Skeletal muscle tissue (tissue), 3 donors: ENCODE measurements at regions not wholly inside any gene's neighbourhood (a gene's known extent, or its start where the extent isn't known, plus 50 kb on each side); places are given as distances from the start of the nearest gene placed in this dataset.

Experiments
- H3K27ac ChIP-seq: one replicate; pipeline ENCODE4 v1.7.0; 2013; ENCODE audit warnings: mild to moderate bottlenecking, low read depth, low read length, inconsistent platforms
- H3K27me3 ChIP-seq, 3 donors: one replicate each; pipeline ENCODE4 v1.7.0; 2013; ENCODE audit warnings: low read length in 3 of 3; ENCODE audit not compliant: control insufficient read depth in 3 of 3, insufficient read depth in 3 of 3
- H3K36me3 ChIP-seq, 3 donors: one replicate each; pipeline ENCODE4 v1.7.0; 2013; ENCODE audit warnings: low read length in 3 of 3; ENCODE audit not compliant: control insufficient read depth in 3 of 3, insufficient read depth in 3 of 3
- H3K4me1 ChIP-seq, 3 donors: one replicate each; pipeline ENCODE4 v1.7.0; 2013; ENCODE audit warnings: low read length in 3 of 3, mild to moderate bottlenecking in 3 of 3; ENCODE audit not compliant: control insufficient read depth in 3 of 3, insufficient read depth in 3 of 3
- H3K4me3 ChIP-seq, 3 donors: one replicate each; pipeline ENCODE4 v1.7.0; 2013; ENCODE audit warnings: low read length in 3 of 3
- H3K9ac ChIP-seq, 3 donors: one replicate each; pipeline ENCODE4 v1.7.0; 2013; ENCODE audit warnings: low read length in 3 of 3, mild to moderate bottlenecking in 3 of 3, moderate library complexity in 2 of 3, low read depth in 1 of 3
- H3K9me3 ChIP-seq, 3 donors: one replicate each; pipeline ENCODE4 v1.7.0; 2013; ENCODE audit warnings: low read length in 3 of 3; ENCODE audit not compliant: control insufficient read depth in 3 of 3
- donor health status: Osteomylitis.

DNA sequence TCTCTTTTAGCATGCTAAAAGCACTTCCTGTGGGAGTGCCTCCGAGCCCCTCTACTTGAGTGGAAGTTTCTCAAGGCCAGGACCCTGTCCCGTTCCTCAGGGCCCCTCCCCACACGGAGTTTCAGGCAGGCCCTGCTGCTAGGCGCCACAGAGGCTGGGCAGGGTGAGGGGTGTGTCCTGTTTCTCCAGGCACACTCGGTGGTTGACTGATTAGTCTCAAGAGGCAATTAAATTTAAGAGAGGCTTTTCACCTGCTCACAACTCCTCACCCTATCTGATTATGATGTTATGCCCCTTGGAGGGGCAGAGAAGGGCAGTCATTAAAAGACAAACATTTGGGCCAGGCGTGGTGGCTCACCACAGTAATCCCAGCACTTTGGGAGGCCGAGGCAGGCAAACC lies 160.8 kb upstream of the HAAO start:
- Histone ChIP-seq H3K9me3 (no peaks in the 10 kb centered on the region), H3K4me3 (no peak overlapping the region), H3K27me3 (no peaks in the 10 kb centered on the region), H3K9ac (no peak overlapping the region), H3K36me3 (no peaks in the 10 kb centered on the region), H3K27ac (peak overlapping the region; percentile 80), H3K4me1 (peaks cover 34 to 43% (median 41%) of the 10 kb centered on the region in 3 donors)

DNA sequence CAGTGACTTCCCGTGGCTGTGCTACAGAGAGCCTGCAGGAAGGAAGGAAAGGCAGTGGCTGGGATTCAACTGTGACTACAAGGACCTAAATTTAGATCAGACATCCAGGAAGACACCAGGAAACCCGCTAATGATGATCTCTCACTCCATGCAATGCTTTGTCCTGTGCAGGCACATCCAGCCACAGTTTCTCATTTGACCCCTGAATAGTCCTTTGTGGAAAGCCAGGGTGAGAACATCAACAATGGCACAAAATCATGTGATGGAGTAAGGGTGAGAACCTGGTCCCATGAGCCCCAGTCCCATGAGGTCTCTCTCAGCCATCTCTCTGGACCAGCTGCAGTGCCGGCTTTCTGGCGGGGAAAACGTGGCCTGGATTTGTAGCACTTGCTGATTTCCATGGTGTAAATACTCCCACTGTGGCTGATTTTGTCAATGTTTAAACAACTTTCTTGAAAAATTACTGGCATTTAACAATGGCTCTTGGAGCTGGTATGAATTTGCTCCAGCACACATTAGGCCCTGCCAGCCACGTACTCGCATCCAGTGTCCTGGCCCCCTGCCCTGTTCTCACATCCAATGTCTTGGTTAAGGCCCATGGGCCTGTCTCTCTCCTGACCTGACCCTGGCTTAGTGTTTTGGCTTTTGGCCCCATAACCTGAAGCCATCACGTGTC lies 159.0 kb upstream of the HAAO start:
- no peaks in the 10 kb centered on the region for H3K36me3 ChIP-seq
- peak overlapping the region; percentile 80 for H3K27ac ChIP-seq
- peaks cover 29 to 44% (median 40%) of the 10 kb centered on the region in 3 donors for H3K4me1 ChIP-seq
- H3K9me3 ChIP-seq = no peaks in the 10 kb centered on the region
- no peaks in the 10 kb centered on the region for H3K27me3 ChIP-seq
- no peak overlapping the region for H3K4me3 ChIP-seq
- peak overlapping the region in 1 of 3 donors; percentile 45 for H3K9ac ChIP-seq

DNA sequence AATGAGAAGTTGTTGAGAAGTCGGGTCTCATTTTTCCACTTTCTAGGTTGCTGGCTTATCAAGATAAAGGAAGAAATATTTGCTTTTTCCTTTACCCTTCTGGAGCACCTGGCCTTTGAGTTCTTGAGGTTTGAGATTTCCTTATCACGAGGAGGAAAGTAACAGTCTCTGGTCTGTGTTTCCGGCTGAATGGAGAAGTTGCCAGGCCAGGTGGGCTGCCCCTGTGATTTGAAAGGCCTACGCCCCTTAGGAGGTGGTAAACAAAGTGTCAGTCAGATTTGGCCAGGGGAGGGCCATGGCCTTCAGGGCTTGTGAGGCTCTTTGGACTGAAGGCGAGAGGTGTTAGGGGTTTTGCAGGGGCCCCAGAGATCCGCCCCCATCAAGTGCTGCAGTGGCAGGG lies 156.7 kb upstream of the HAAO start:
- no peaks in the 10 kb centered on the region for H3K9me3 ChIP-seq
- H3K27me3 ChIP-seq = no peaks in the 10 kb centered on the region
- peaks cover 27 to 36% (median 32%) of the 10 kb centered on the region in 3 donors for H3K4me1 ChIP-seq
- no peak overlapping the region for H3K4me3 ChIP-seq
- no peaks in the 10 kb centered on the region for H3K36me3 ChIP-seq
- H3K9ac ChIP-seq = no peak overlapping the region
- H3K27ac ChIP-seq = no peak overlapping the region

DNA sequence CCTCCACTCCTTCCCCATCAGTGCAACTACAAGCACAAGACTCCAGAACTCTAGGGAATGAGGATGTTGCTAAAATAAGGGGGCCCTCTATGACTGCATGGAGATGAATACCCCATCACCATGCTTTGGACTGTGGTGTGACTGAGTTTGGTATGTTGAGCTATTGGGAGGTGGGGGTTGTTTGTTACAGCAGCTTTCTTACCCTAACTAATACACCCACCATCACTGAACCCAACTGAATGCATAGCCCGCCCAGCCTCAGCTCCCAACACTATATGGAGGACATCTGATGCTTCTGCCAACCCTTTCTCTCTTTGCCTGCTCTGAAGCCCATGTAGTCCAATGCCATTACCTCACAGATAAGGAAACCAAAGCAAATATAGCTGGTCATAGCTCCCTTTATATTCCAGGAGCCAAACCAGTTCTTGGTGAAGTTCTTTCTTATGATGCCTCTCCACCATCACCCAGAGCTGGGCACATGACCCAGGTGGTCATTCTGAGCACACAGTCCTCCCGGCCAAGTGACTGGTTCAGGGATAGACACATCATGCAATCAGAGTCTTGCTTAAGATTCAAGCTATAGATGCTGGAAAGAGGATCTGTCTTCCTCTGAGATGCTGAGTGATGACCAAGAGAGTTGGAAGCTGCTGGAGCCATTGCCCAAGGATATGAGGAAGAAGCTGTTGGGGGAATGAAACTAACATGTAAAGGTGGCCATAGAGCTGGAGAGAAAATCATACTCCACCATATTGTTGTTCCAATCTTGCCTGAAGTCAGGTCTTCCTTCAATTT lies 155.6 kb upstream of the HAAO start:
- Histone ChIP-seq H3K27ac (no peak overlapping the region), H3K36me3 (no peaks in the 10 kb centered on the region), H3K9me3 (no peaks in the 10 kb centered on the region), H3K4me3 (no peak overlapping the region), H3K4me1 (peaks cover 22 to 32% (median 30%) of the 10 kb centered on the region in 3 donors), H3K9ac (no peak overlapping the region), H3K27me3 (no peaks in the 10 kb centered on the region)

DNA sequence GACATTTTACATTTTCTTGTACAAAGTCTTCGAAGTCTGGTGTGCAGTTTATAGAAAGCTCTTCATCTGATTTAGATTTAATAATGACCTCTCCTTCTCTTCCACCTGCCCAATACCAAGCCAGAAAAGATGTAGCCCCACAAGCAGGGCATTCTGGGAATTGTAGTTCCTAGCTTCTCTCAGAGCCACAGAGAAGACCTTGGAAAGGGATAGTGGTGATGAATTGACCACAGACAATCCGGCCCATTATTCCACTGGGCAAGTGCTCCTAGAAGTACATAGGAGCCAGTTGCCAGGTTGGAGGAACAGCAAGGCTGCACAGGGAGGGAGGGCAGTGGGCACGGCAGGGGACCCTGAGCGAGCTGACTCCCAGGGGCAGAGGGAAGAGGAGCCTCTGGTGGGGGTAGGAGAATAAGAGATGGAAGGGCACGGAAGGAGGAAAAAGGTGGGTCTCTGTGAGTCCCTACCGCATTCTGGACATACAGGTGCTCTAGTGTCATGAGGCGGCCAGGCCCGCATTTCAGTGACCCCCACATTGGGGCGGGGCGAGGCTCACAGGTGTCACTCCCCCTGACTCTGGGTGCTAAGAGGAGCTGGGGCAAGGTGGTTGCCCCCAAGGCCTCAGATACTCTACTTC lies 152.5 kb upstream of the HAAO start:
- H3K9me3 ChIP-seq = no peaks in the 10 kb centered on the region
- H3K27ac ChIP-seq = no peak overlapping the region
- no peak overlapping the region for H3K9ac ChIP-seq
- no peaks in the 10 kb centered on the region for H3K27me3 ChIP-seq
- H3K4me3 ChIP-seq = no peak overlapping the region
- no peaks in the 10 kb centered on the region for H3K36me3 ChIP-seq
- H3K4me1 ChIP-seq = peaks cover 3 to 12% (median 8%) of the 10 kb centered on the region in 3 donors

DNA sequence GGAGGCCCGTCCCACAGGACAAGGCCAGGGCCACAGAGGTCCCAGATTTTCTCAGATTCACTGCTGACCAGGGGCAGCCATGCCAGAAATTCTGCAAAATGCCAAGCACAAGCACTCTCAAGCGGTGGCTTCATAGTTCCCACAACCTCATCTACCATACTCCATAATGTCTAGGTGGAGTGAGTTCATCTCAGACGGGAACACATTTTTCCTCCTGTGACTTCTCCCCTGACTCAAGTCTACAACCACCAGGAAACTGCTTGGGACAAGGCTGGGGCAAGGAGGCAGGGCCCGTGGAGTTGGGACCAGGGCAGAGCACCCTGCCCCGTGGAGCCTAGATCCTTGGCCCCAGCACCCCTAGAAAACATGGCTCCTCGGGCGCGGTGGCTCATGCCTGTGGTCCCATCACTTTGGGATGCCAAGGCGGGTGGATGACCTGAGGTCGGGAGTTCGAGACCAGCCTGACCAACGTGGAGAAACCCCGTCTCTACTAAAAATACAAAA lies 150.7 kb upstream of the HAAO start:
- Histone ChIP-seq H3K27me3 (no peaks in the 10 kb centered on the region), H3K9me3 (no peaks in the 10 kb centered on the region), H3K9ac (no peak overlapping the region), H3K4me1 (peaks cover 3 to 19% (median 8%) of the 10 kb centered on the region in 3 donors), H3K27ac (no peak overlapping the region), H3K4me3 (no peak overlapping the region), H3K36me3 (no peaks in the 10 kb centered on the region)

DNA sequence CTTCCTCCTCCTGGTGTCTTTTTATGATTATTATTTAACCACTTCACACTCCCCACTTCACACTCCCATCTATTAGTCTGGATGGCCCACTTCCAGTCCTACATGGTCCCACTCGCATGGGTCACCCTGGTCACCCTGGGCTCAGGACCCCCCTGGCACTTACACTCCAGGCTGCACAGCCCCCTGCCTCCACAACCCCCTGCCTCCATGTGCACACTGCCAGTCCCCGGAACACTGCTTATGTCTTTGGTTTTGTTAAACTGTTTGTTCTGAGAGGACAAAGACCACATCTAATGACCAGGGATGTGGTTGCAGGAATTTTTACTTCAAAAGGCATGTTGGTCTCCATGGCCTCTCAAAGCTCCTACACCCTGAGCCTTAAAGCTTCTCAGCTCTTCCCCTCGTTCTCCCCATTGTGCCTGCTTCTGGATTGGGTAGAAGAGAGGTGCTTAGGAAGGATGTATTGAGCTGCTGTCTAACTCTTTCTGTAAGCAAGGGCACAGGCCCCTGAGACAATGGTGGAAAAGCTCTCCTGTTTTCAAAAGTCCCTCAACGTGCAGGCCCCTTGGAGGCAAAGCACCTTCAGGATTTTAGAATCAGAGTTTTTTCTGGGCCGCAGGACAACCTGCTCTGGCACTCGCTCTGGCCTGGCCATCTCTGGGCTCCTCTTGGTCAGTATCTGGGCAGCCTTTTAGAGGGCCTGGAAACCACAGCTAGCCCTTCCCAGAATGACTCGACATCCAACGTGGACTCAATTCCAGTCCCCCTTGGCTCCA lies 150.0 kb upstream of the HAAO start:
- H3K4me1 ChIP-seq = peaks cover 3 to 16% (median 9%) of the 10 kb centered on the region in 3 donors
- H3K27ac ChIP-seq = no peak overlapping the region
- no peaks in the 10 kb centered on the region for H3K9me3 ChIP-seq
- no peaks in the 10 kb centered on the region for H3K36me3 ChIP-seq
- no peaks in the 10 kb centered on the region for H3K27me3 ChIP-seq
- no peak overlapping the region for H3K9ac ChIP-seq
- H3K4me3 ChIP-seq = no peak overlapping the region

DNA sequence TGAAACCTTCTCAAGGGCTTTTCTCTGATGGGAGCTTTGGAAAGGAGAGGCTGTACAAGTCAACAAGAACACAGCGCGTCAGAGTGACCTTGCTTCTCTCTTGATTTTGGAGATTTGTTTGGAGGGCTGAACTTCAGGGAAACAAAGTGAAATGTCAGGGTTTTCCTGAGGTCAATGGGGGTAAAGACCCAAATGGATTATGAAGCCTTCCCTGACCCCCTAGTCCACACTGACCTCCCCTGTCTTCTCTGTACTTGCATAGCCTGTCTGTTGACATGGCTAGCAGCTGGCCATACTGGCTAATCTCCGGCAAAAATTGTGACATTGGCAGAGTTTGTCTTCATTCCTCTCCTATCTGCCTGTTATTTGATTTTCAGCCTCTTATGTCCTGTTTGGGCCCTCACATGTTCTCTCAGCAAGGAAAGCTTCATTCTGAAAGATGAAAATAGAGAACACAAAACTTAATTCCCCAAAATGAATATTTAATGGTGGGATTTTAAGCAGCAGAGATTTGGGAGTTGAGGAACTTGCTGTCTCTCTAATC lies 149.3 kb upstream of the HAAO start:
- H3K9ac ChIP-seq = no peak overlapping the region
- H3K4me1 ChIP-seq = peaks cover 4 to 16% (median 15%) of the 10 kb centered on the region in 3 donors
- H3K27me3 ChIP-seq = no peaks in the 10 kb centered on the region
- H3K4me3 ChIP-seq = no peak overlapping the region
- no peaks in the 10 kb centered on the region for H3K36me3 ChIP-seq
- no peaks in the 10 kb centered on the region for H3K9me3 ChIP-seq
- no peak overlapping the region for H3K27ac ChIP-seq

DNA sequence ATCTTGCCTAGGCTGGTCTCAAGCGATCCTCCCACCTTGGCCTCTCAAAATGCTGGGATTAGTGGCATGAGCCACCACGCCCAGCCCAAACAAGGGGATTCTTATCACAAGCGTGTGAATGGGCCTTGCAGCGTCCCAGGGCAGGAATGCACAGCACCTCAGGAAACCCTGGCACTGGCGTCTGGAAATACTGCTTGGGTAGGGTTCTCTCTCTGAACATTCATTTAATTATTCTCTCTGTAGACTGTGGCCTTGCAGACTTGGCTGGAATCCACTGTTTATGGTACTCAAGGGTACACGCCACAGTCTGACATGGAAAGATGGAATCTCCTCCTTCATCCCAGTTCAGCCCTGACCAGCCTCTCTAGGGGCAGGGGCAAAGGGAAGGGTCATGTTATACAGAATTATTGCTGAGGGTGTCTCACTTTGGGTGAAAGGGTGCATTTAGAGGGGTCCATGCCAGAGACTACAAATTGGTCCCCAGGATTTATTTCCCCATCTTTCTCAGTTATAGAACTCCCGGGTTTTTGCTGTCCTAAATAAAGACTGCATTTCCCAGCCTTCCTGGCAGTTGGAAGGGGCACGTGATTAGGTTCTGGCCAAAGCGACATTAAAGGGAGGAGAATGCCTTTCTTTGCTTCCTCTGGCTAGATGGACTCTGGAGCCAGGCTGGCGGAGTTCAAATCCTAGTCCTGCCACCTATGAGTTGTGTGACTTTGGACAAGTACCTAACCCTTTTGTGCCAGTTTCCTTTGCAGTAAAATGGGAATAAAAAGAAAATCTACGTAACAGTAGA lies 147.2 kb upstream of the HAAO start:
- H3K36me3 ChIP-seq = no peaks in the 10 kb centered on the region
- peaks cover 11 to 24% (median 21%) of the 10 kb centered on the region in 3 donors for H3K4me1 ChIP-seq
- H3K9me3 ChIP-seq = no peaks in the 10 kb centered on the region
- no peaks in the 10 kb centered on the region for H3K27me3 ChIP-seq
- no peak overlapping the region for H3K27ac ChIP-seq
- H3K9ac ChIP-seq = no peak overlapping the region
- no peak overlapping the region for H3K4me3 ChIP-seq
